ENCODE measurements at regions not wholly inside any gene's neighbourhood (a gene's known extent, or its start where the extent isn't known, plus 50 kb on each side); places are given as distances from the start of the nearest gene placed in this dataset.

DNA sequence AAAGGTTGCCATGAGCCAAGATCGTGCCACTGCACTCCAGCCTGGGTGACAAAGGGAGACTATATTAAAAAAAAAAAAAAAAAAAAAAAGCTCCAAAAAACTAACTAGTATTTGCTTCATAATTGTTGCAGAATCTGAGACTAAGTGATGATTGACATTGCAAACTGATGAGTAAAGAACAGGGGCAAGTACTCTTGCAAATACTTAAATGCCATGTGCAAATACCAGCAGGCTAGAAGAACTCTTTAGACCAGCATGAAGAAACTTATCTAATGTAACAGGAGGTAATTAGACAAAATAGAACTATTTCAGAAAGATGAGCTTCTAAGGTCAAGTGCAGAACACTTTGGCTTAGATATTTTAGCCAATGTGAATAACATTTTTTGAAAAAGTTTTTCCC, 1368.1 kb downstream of the EFNB2 start:
- TF ChIP-seq EZH2phosphoT487 (IDR thresholded peaks at IDR 0.05; ENCODE audit: unreplicated experiment) (no peak), STAT1 (IDR thresholded peaks at IDR 0.05; ENCODE audit: unreplicated experiment) (no peak)
- Histone ChIP-seq H3F3A (replicated peaks; ENCODE audit: low read depth) (no peaks in the 10 kb centered on the region), H3K79me2 (replicated peaks; ENCODE audit: insufficient read depth) (no peaks in the 10 kb centered on the region), H2AFZ (no peak overlapping the region), H3K36me3 (ENCODE audit: insufficient read depth) (no peaks in the 10 kb centered on the region), H3K27ac (ENCODE audit: low read depth) (no peak overlapping the region), H3K27me3 (ENCODE audit: insufficient read depth) (no peaks in the 10 kb centered on the region), H3K9me2 (ENCODE audit: insufficient read depth) (no peaks in the 10 kb centered on the region), H3K4me1 (ENCODE audit: insufficient read depth) (no peaks in the 10 kb centered on the region), H4K20me1 (replicated peaks; ENCODE audit: insufficient read depth) (no peaks in the 10 kb centered on the region), H3K4me3 (no peak overlapping the region), H3K4me2 (no peak overlapping the region)
- Mint-ChIP-seq H3K27me3 (ENCODE audit: insufficient read depth, low read depth, poor library complexity) (no peaks in the 10 kb centered on the region), H3K27ac (no peak overlapping the region), H3K36me3 (ENCODE audit: low read depth) (no peaks in the 10 kb centered on the region), H3K4me3 (no peak overlapping the region), H3K9me3 (no peaks in the 10 kb centered on the region), H3K4me1 (no peaks in the 10 kb centered on the region)
- DNase-seq (ENCODE audit: low spot score) (no peak), ATAC-seq (no peak)

DNA sequence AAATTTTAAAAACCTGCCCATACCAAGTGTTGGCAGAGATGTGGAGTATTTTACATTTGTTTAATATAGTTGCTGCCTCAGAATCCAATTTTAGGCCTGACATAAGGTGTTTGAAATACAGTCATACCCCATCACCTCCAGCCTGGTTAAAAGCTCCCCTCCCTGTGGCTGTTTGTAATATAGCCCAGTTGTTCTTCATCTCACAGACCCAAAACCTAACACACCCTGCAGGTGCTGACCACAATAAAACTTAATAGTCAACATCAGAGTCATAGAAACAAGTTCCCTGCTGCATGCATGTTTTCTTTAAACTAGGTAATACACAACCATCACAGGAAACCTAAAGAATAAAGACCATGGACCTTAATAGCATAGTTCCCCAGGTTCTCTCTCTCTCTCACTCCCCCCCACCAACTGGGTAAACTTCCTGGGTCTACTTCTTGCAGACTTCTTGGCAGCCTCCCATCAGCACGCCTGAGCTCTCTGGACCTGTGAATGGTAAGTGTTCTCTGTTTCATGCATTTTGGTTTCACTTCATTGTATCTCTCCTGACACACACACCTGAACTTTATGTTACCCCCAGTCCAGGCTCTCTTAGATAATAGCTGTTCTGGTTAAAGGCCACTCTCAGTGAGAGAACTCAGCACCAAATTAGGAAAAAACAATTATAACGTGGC, 1369.9 kb downstream of the EFNB2 start:
- H3K9me3 Mint-ChIP-seq = no peaks in the 10 kb centered on the region
- DNase-seq (ENCODE audit: low spot score) = no peak
- no peak overlapping the region for H3K27ac Mint-ChIP-seq
- Histone ChIP-seq H3F3A (replicated peaks; ENCODE audit: low read depth) (no peaks in the 10 kb centered on the region), H3K27me3 (ENCODE audit: insufficient read depth) (no peaks in the 10 kb centered on the region), H3K4me1 (ENCODE audit: insufficient read depth) (no peaks in the 10 kb centered on the region), H3K4me3 (no peak overlapping the region), H3K36me3 (ENCODE audit: insufficient read depth) (no peaks in the 10 kb centered on the region), H3K9me2 (ENCODE audit: insufficient read depth) (no peaks in the 10 kb centered on the region), H3K79me2 (replicated peaks; ENCODE audit: insufficient read depth) (no peaks in the 10 kb centered on the region), H3K4me2 (no peak overlapping the region), H4K20me1 (replicated peaks; ENCODE audit: insufficient read depth) (no peaks in the 10 kb centered on the region), H3K27ac (ENCODE audit: low read depth) (no peak overlapping the region), H2AFZ (no peak overlapping the region)
- no peaks in the 10 kb centered on the region for H3K27me3 Mint-ChIP-seq (ENCODE audit: insufficient read depth, low read depth, poor library complexity)
- ATAC-seq = no peak
- H3K4me1 Mint-ChIP-seq = no peaks in the 10 kb centered on the region
- no peaks in the 10 kb centered on the region for H3K36me3 Mint-ChIP-seq (ENCODE audit: low read depth)
- no peak overlapping the region for H3K4me3 Mint-ChIP-seq
- TF ChIP-seq EZH2phosphoT487 (IDR thresholded peaks at IDR 0.05; ENCODE audit: unreplicated experiment) (no peak), ZNF331 (CRISPR knock-in tag; IDR thresholded peaks at IDR 0.05; ENCODE audit: low read depth) (no peak), STAT1 (IDR thresholded peaks at IDR 0.05; ENCODE audit: unreplicated experiment) (no peak), POLR2AphosphoS5 (IDR thresholded peaks at IDR 0.05; ENCODE audit: low read depth) (no peak), JUNB (IDR thresholded peaks at IDR 0.05; ENCODE audit: unreplicated experiment) (no peak), NANOG (IDR thresholded peaks at IDR 0.05; ENCODE audit: borderline replicate concordance) (no peak), ZNF114 (CRISPR knock-in tag; IDR thresholded peaks at IDR 0.05) (no peak), CREB1 (CRISPR knock-in tag; IDR thresholded peaks at IDR 0.05; ENCODE audit: low read depth) (no peak)
- TF ChIP-seq, protein P1, sequence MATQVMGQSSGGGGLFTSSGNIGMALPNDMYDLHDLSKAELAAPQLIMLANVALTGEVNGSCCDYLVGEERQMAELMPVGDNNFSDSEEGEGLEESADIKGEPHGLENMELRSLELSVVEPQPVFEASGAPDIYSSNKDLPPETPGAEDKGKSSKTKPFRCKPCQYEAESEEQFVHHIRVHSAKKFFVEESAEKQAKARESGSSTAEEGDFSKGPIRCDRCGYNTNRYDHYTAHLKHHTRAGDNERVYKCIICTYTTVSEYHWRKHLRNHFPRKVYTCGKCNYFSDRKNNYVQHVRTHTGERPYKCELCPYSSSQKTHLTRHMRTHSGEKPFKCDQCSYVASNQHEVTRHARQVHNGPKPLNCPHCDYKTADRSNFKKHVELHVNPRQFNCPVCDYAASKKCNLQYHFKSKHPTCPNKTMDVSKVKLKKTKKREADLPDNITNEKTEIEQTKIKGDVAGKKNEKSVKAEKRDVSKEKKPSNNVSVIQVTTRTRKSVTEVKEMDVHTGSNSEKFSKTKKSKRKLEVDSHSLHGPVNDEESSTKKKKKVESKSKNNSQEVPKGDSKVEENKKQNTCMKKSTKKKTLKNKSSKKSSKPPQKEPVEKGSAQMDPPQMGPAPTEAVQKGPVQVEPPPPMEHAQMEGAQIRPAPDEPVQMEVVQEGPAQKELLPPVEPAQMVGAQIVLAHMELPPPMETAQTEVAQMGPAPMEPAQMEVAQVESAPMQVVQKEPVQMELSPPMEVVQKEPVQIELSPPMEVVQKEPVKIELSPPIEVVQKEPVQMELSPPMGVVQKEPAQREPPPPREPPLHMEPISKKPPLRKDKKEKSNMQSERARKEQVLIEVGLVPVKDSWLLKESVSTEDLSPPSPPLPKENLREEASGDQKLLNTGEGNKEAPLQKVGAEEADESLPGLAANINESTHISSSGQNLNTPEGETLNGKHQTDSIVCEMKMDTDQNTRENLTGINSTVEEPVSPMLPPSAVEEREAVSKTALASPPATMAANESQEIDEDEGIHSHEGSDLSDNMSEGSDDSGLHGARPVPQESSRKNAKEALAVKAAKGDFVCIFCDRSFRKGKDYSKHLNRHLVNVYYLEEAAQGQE (IDR thresholded peaks at IDR 0.05; ENCODE audit: unreplicated experiment) = no peak
- TF ChIP-seq, protein P2, sequence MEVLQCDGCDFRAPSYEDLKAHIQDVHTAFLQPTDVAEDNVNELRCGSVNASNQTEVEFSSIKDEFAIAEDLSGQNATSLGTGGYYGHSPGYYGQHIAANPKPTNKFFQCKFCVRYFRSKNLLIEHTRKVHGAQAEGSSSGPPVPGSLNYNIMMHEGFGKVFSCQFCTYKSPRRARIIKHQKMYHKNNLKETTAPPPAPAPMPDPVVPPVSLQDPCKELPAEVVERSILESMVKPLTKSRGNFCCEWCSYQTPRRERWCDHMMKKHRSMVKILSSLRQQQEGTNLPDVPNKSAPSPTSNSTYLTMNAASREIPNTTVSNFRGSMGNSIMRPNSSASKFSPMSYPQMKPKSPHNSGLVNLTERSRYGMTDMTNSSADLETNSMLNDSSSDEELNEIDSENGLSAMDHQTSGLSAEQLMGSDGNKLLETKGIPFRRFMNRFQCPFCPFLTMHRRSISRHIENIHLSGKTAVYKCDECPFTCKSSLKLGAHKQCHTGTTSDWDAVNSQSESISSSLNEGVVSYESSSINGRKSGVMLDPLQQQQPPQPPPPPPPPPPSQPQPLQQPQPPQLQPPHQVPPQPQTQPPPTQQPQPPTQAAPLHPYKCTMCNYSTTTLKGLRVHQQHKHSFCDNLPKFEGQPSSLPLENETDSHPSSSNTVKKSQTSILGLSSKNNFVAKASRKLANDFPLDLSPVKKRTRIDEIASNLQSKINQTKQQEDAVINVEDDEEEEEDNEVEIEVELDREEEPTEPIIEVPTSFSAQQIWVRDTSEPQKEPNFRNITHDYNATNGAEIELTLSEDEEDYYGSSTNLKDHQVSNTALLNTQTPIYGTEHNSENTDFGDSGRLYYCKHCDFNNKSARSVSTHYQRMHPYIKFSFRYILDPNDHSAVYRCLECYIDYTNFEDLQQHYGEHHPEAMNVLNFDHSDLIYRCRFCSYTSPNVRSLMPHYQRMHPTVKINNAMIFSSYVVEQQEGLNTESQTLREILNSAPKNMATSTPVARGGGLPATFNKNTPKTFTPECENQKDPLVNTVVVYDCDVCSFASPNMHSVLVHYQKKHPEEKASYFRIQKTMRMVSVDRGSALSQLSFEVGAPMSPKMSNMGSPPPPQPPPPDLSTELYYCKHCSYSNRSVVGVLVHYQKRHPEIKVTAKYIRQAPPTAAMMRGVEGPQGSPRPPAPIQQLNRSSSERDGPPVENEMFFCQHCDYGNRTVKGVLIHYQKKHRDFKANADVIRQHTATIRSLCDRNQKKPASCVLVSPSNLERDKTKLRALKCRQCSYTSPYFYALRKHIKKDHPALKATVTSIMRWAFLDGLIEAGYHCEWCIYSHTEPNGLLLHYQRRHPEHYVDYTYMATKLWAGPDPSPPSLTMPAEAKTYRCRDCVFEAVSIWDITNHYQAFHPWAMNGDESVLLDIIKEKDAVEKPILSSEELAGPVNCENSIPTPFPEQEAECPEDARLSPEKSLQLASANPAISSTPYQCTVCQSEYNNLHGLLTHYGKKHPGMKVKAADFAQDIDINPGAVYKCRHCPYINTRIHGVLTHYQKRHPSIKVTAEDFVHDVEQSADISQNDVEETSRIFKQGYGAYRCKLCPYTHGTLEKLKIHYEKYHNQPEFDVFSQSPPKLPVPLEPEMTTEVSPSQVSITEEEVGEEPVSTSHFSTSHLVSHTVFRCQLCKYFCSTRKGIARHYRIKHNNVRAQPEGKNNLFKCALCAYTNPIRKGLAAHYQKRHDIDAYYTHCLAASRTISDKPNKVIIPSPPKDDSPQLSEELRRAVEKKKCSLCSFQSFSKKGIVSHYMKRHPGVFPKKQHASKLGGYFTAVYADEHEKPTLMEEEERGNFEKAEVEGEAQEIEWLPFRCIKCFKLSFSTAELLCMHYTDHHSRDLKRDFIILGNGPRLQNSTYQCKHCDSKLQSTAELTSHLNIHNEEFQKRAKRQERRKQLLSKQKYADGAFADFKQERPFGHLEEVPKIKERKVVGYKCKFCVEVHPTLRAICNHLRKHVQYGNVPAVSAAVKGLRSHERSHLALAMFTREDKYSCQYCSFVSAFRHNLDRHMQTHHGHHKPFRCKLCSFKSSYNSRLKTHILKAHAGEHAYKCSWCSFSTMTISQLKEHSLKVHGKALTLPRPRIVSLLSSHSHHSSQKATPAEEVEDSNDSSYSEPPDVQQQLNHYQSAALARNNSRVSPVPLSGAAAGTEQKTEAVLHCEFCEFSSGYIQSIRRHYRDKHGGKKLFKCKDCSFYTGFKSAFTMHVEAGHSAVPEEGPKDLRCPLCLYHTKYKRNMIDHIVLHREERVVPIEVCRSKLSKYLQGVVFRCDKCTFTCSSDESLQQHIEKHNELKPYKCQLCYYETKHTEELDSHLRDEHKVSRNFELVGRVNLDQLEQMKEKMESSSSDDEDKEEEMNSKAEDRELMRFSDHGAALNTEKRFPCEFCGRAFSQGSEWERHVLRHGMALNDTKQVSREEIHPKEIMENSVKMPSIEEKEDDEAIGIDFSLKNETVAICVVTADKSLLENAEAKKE (CRISPR knock-in tag; IDR thresholded peaks at IDR 0.05) = no peak
- TF ChIP-seq, protein P3, sequence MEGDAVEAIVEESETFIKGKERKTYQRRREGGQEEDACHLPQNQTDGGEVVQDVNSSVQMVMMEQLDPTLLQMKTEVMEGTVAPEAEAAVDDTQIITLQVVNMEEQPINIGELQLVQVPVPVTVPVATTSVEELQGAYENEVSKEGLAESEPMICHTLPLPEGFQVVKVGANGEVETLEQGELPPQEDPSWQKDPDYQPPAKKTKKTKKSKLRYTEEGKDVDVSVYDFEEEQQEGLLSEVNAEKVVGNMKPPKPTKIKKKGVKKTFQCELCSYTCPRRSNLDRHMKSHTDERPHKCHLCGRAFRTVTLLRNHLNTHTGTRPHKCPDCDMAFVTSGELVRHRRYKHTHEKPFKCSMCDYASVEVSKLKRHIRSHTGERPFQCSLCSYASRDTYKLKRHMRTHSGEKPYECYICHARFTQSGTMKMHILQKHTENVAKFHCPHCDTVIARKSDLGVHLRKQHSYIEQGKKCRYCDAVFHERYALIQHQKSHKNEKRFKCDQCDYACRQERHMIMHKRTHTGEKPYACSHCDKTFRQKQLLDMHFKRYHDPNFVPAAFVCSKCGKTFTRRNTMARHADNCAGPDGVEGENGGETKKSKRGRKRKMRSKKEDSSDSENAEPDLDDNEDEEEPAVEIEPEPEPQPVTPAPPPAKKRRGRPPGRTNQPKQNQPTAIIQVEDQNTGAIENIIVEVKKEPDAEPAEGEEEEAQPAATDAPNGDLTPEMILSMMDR (conservative IDR thresholded peaks at IDR 0.05; ENCODE audit: low read depth in 2 of 2) = no peak

Measured in GM23338 (cell line).